ENCODE measurements at regions not wholly inside any gene's neighbourhood (a gene's known extent, or its start where the extent isn't known, plus 50 kb on each side); places are given as distances from the start of the nearest gene placed in this dataset.

DNA sequence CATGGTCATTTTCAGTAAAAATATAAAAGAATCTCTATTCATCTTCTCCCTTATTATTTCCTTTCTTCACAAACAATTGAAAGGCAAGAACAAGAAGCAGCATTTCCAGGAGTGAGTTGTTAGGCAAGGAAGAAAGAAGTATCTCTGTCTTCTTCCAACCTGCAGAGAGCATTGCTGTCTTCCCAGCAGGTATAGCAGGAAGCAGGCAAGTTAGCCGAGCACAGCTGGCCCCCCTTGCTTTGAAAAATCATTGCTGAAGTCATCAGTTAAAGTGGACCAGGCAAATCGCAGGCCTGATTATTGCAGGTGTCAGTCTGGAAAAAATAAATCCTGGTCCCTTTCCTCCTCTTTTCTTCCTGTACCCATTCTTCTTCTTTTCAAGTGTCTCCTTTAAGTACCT lies 353.1 kb upstream of the BRINP1 start:
- TF ChIP-seq, protein P1, sequence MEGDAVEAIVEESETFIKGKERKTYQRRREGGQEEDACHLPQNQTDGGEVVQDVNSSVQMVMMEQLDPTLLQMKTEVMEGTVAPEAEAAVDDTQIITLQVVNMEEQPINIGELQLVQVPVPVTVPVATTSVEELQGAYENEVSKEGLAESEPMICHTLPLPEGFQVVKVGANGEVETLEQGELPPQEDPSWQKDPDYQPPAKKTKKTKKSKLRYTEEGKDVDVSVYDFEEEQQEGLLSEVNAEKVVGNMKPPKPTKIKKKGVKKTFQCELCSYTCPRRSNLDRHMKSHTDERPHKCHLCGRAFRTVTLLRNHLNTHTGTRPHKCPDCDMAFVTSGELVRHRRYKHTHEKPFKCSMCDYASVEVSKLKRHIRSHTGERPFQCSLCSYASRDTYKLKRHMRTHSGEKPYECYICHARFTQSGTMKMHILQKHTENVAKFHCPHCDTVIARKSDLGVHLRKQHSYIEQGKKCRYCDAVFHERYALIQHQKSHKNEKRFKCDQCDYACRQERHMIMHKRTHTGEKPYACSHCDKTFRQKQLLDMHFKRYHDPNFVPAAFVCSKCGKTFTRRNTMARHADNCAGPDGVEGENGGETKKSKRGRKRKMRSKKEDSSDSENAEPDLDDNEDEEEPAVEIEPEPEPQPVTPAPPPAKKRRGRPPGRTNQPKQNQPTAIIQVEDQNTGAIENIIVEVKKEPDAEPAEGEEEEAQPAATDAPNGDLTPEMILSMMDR (IDR thresholded peaks at IDR 0.05) = no peak
- no peak for TF ChIP-seq POLR2AphosphoS5 (IDR thresholded peaks at IDR 0.05)
- TF ChIP-seq POLR2A (IDR thresholded peaks at IDR 0.05) = no peak
- intact Hi-C loops (cut with DNase I) = no loop called here

DNA sequence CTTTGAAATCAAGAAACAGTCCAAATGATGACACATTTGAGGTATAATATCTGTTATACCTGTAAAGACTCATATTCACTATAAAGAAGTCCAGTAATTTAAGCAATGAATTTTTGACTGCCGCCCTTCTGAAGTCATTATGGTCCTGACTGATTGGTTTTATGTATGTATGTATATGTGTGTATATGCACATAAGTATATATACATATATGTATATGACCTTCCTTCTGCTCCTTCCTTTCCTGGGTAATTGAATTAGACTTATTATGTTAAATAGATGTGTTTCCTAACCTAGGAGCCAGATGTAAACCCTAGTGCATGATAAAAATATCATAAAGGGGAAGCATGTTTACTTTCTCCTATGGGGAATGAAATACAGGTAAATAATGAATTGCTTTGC lies 343.1 kb upstream of the BRINP1 start:
- intact Hi-C loops (cut with DNase I) = no loop called here
- Histone ChIP-seq H3K4me1 (replicated peaks) (no peaks in the 10 kb centered on the region), H3K27ac (no peak overlapping the region), H3K36me3 (no peaks in the 10 kb centered on the region), H3K27me3 (replicated peaks; ENCODE audit: insufficient read depth) (no peaks in the 10 kb centered on the region), H3K4me3 (no peak overlapping the region), H3K9me3 (no peaks in the 10 kb centered on the region)
- TF ChIP-seq POLR2AphosphoS5 (IDR thresholded peaks at IDR 0.05) = no peak
- TF ChIP-seq, protein P1 (IDR thresholded peaks at IDR 0.05) = no peak
- TF ChIP-seq POLR2A (IDR thresholded peaks at IDR 0.05) = no peak
- DNase-seq (ENCODE audit: low spot score) = no peak
- 96% methylated on average over 1 of the region's 1 CpG for WGBS

More for the DNA sequence above, 353.1 kb upstream of the BRINP1 start:
- H3K27me3 ChIP-seq (replicated peaks; ENCODE audit: insufficient read depth) = peaks cover 2% of the 10 kb centered on the region
- H3K27ac ChIP-seq = no peak overlapping the region
- H3K9me3 ChIP-seq = no peaks in the 10 kb centered on the region
- 35% methylated on average over 2 of the region's 2 CpGs for WGBS
- no peaks in the 10 kb centered on the region for H3K36me3 ChIP-seq
- no peak overlapping the region for H3K4me3 ChIP-seq
- no peaks in the 10 kb centered on the region for H3K4me1 ChIP-seq (replicated peaks)
- DNase-seq (ENCODE audit: low spot score) = no peak

DNA sequence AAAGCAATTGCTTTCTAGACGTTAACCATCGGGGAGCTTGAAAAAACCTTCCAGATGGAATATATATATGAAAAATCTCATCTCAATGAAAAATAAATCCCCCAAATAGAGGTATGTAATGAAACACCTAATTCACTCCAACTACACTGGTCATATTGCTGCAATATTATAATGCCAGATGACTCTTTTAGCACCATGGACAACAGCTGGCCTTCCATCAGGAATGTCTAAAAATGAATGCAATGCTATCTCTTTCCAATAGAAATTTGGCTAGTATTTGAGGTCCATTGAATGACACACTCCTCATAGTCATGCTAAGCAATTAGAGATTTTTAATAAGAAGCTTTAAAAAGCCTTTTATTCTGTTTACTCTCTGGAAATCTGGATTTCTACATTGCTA lies 340.2 kb upstream of the BRINP1 start:
- no peaks in the 10 kb centered on the region for H3K36me3 ChIP-seq
- no peaks in the 10 kb centered on the region for H3K9me3 ChIP-seq
- H3K4me1 ChIP-seq (replicated peaks) = no peaks in the 10 kb centered on the region
- H3K4me3 ChIP-seq = no peak overlapping the region
- H3K27ac ChIP-seq = no peak overlapping the region
- no peak for DNase-seq (ENCODE audit: low spot score)
- 84% methylated on average over 2 of the region's 2 CpGs for WGBS
- intact Hi-C loops (cut with DNase I) = no loop called here
- no peaks in the 10 kb centered on the region for H3K27me3 ChIP-seq (replicated peaks; ENCODE audit: insufficient read depth)
- TF ChIP-seq, protein P1 (IDR thresholded peaks at IDR 0.05) = no peak
- TF ChIP-seq POLR2A (IDR thresholded peaks at IDR 0.05) (no peak), POLR2AphosphoS5 (IDR thresholded peaks at IDR 0.05) (no peak)

DNA sequence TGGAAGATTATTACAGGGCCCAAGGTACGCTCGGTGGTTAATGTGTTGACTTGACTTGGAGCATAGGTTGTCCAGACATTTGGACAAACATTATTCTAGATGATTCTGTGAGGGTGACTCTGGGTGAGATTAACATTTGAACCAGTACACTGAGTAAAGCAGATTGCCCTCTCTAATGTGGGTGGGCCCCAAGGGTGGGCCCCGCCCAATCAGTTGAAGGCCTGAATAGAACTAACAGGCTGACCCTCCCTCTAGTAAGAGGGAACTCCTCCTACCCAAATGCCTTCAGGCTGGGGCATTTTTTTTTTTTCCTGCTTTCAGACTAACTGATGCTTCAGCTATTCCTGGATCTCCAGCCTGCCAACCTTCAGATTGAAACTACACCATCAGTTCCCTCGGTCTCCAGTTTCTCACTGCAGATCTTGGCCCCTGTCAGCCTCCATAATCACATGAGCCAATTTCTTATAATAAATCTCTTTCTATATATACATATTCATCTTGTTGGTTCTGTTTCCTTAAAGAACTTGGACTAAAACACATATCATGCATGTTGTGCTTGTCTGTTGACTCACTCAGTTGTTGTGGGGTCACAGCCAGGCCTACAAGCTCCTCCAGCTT lies 338.1 kb upstream of the BRINP1 start:
- DNase-seq (ENCODE audit: low spot score) = no peak
- Histone ChIP-seq H3K4me1 (replicated peaks) (no peaks in the 10 kb centered on the region), H3K9me3 (no peaks in the 10 kb centered on the region), H3K27me3 (replicated peaks; ENCODE audit: insufficient read depth) (no peaks in the 10 kb centered on the region), H3K27ac (no peak overlapping the region), H3K4me3 (no peak overlapping the region), H3K36me3 (no peaks in the 10 kb centered on the region)
- TF ChIP-seq POLR2AphosphoS5 (IDR thresholded peaks at IDR 0.05) (no peak), POLR2A (IDR thresholded peaks at IDR 0.05) (no peak)
- TF ChIP-seq, protein P1 (IDR thresholded peaks at IDR 0.05) = no peak
- intact Hi-C loops (cut with DNase I) = no loop called here
- 85% methylated on average over 4 of the region's 4 CpGs for WGBS

DNA sequence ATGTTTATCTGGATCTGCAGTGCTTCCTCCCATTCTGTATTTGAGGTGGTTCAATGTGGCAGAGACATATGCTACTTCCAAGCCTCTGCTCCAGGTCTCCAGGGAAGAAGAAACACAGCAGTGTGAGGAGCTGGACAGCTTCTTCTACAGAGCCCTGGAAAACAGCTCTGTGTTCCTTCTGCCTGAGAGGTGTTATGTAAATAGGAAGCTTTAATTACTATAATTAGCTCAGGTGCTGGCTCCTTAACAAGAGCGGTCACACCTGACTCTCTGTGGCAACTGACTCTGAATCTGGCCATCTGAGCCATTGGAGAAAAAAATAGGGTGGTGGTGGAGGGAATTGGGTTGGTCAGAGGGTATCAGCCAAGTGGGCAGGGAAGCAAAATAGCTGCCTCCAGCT lies 332.4 kb upstream of the BRINP1 start:
- no peaks in the 10 kb centered on the region for H3K36me3 ChIP-seq
- H3K27me3 ChIP-seq (replicated peaks; ENCODE audit: insufficient read depth) = peaks cover 2% of the 10 kb centered on the region
- H3K27ac ChIP-seq = no peak overlapping the region
- TF ChIP-seq POLR2AphosphoS5 (IDR thresholded peaks at IDR 0.05) = no peak
- TF ChIP-seq POLR2A (IDR thresholded peaks at IDR 0.05) = no peak
- TF ChIP-seq, protein P1 (IDR thresholded peaks at IDR 0.05) = no peak
- WGBS = 39% methylated on average over 1 of the region's 1 CpG
- no peak overlapping the region for H3K4me3 ChIP-seq
- no peaks in the 10 kb centered on the region for H3K4me1 ChIP-seq (replicated peaks)
- DNase-seq (ENCODE audit: low spot score) = no peak
- no peaks in the 10 kb centered on the region for H3K9me3 ChIP-seq
- intact Hi-C loops (cut with DNase I) = no loop called here
